Heart left ventricle (tissue), 16 donors: ENCODE measurements at regions not wholly inside any gene's neighbourhood (a gene's known extent, or its start where the extent isn't known, plus 50 kb on each side); places are given as distances from the start of the nearest gene placed in this dataset.

Source experiments
- ATAC-seq, 4 donors: fragments of 200-7000 bp; cut with Tn5 transposase; one replicate each; pipeline ENCODE4 v1.9.1; 2020 to 2022; ENCODE audit warnings: moderate library complexity in 4 of 4, mild to moderate bottlenecking in 3 of 4, moderate number of reproducible peaks in 1 of 4
- DNase-seq, 5 donors: peaks; one replicate each; pipeline ENCODE4 v3.0.0-alpha.2; 2020
- H3K27ac ChIP-seq, 12 donors: fragments of 200-600 bp; sonication (generic) in 4 of 12; one replicate each; pipeline versions ENCODE4 v1.5.0 to v1.8.0; 2016 to 2022; ENCODE audit warnings: mild to moderate bottlenecking in 2 of 12
- H3K27me3 ChIP-seq, 9 donors: fragments of 200-600 bp; sonication (generic) in 2 of 9; one replicate each; pipeline versions ENCODE4 v1.5.1 to v1.8.0; 2016 to 2022; ENCODE audit warnings: mild to moderate bottlenecking in 3 of 9
- H3K36me3 ChIP-seq, 9 donors: fragments of 200-600 bp; sonication (generic) in 2 of 9; one replicate each; pipeline versions ENCODE4 v1.5.0 to v1.8.0; 2018 to 2022; ENCODE audit warnings: mild to moderate bottlenecking in 2 of 9
- H3K4me1 ChIP-seq, 12 donors: fragments of 200-600 bp; sonication (generic) in 4 of 12; one replicate each; pipeline versions ENCODE4 v1.5.0 to v1.8.0; 2016 to 2022; ENCODE audit warnings: mild to moderate bottlenecking in 3 of 12
- H3K4me3 ChIP-seq, 12 donors: fragments of 200-600 bp; sonication (generic) in 4 of 12; one replicate each; pipeline versions ENCODE4 v1.5.0 to v1.8.0; 2017 to 2022; ENCODE audit warnings: mild to moderate bottlenecking in 9 of 12, moderate library complexity in 4 of 12
- H3K9me3 ChIP-seq, 12 donors: fragments of 200-600 bp; sonication (generic) in 4 of 12; one replicate each; pipeline versions ENCODE4 v1.5.0 to v1.8.0; 2016 to 2022; ENCODE audit warnings: mild to moderate bottlenecking in 1 of 12
- CTCF ChIP-seq, 12 donors: fragments of 200-600 bp; sonication (generic) in 4 of 12; IDR thresholded peaks; one replicate each; pipeline versions ENCODE4 v1.5.0 to v1.8.0; 2018 to 2022; ENCODE audit warnings: antibody characterized with exemption in 12 of 12, mild to moderate bottlenecking in 5 of 12
- POLR2A ChIP-seq, 2 donors: fragments of 450-650 bp; IDR thresholded peaks; one replicate each; pipeline ENCODE4 v1.6.1; 2017; ENCODE audit warnings: antibody characterized with exemption in 2 of 2, mild to moderate bottlenecking in 2 of 2, moderate library complexity in 2 of 2
- WGBS, 4 donors: extraction: QIAGEN DNeasy Blood & Tissue Kit in 2 of 4; methylation state at CpG; one replicate each; pipeline versions ENCODE4 v1.1.5 to v1.1.7; 2013 to 2018; 5-methylcytosine and 5-hydroxymethylcytosine counted together
- intact Hi-C, 10 donors: fragments of 100-400 bp; cut with DNase I; formaldehyde crosslinking; loops; one replicate each; pipeline versions ENCODE4 v1.11.1 to v1.14.2; 2022
- donor health status: ischemic (EF 13 %, LVEDD 7.1; RV severe dilation, severe dysfunction).
- donor health status: healthy with polysubstance abuse.
- donor health status: DM: no; HTN: yes; CAD: no.
- donor health status: DM: no; HTN: no; CAD: no.
- donor health status: ischemic (EF 25% LVEDD 6.9; RV normal size, moderate dysfunction).
- donor health status: ischemic (EF 25% LVEDD 5.7; RV mildly dilated, moderate dysfunction).
- donor health status: healthy.
- donor health status: DM: yes; HTN: yes; CAD: no.
- donor health status: ischemic (EF 35%, LVEDD 5.7; RV mildly dilated, moderate dysfunction).
- donor health status: nonischemic (EF 11% LVEDD 7.7; RV severe dilation, severe dysfunction).
- donor health status: DM: yes; HTN: yes; CAD: no.
- donor health status: PGD.
- donor health status: ischemic (EF 29% LVEDD 5.4; RV normal size, mild dysfunction).
- donor health status: nonischemic (EF 23%, LVEDD 6.1; RV moderate dilation, normal function).

- no peaks in the 10 kb centered on the region for H3K36me3 ChIP-seq
- H3K4me3 ChIP-seq, result no peak overlapping the region
- no peaks in the 10 kb centered on the region for H3K27me3 ChIP-seq
- intact Hi-C loops, result no loop called here
- H3K4me1 ChIP-seq, result no peaks in the 10 kb centered on the region
- TF ChIP-seq CTCF (IDR thresholded peaks at IDR 0.05) (no peak), POLR2A (IDR thresholded peaks at IDR 0.05) (no peak)
- H3K27ac ChIP-seq, result no peak overlapping the region
- no peak for DNase-seq
- no peak for ATAC-seq
- H3K9me3 ChIP-seq, result no peaks in the 10 kb centered on the region
These were observed 54.1 kb upstream of the UNC5B start for GRCh38 chr10:71158251-71158650.

- TF ChIP-seq CTCF (IDR thresholded peaks at IDR 0.05) (no peak), POLR2A (IDR thresholded peaks at IDR 0.05) (no peak)
- Histone ChIP-seq H3K4me1 (no peaks in the 10 kb centered on the region), H3K4me3 (no peak overlapping the region), H3K9me3 (no peaks in the 10 kb centered on the region), H3K36me3 (no peaks in the 10 kb centered on the region), H3K27ac (no peak overlapping the region), H3K27me3 (no peaks in the 10 kb centered on the region)
- intact Hi-C loops, result no loop called here
- 65 to 79% (median 68%) methylated on average over 2 of the region's 2 CpGs for WGBS, 4 donors
- no peak for ATAC-seq
- DNase-seq, result no peak
These were observed 53.5 kb upstream of the UNC5B start for GRCh38 chr10:71158902-71159301.

- Histone ChIP-seq H3K9me3 (no peaks in the 10 kb centered on the region), H3K4me3 (no peak overlapping the region), H3K4me1 (no peaks in the 10 kb centered on the region), H3K27me3 (peaks cover 0 to 3% (median 0%) of the 10 kb centered on the region in 9 donors), H3K36me3 (no peaks in the 10 kb centered on the region), H3K27ac (no peak overlapping the region)
- WGBS, 4 donors, result 91 to 93% (median 92%) methylated on average over 5 of the region's 5 CpGs
- TF ChIP-seq POLR2A (IDR thresholded peaks at IDR 0.05), result no peak
- no peak for TF ChIP-seq CTCF (IDR thresholded peaks at IDR 0.05)
- ATAC-seq (no peak), DNase-seq (no peak)
- intact Hi-C loops, result no loop called here
These were observed 52.5 kb upstream of the UNC5B start for GRCh38 chr10:71159892-71160291.

- Histone ChIP-seq H3K4me1 (no peaks in the 10 kb centered on the region), H3K4me3 (no peak overlapping the region), H3K27ac (no peak overlapping the region), H3K9me3 (no peaks in the 10 kb centered on the region), H3K27me3 (peaks cover 0 to 3% (median 0%) of the 10 kb centered on the region in 9 donors), H3K36me3 (no peaks in the 10 kb centered on the region)
- 78 to 81% (median 80%) methylated on average over 4 of the region's 4 CpGs for WGBS, 4 donors
- DNase-seq (no peak), ATAC-seq (no peak)
- intact Hi-C loops, result no loop called here
- TF ChIP-seq POLR2A (IDR thresholded peaks at IDR 0.05), result no peak
- TF ChIP-seq CTCF (IDR thresholded peaks at IDR 0.05), result no peak
These were observed 50.9 kb upstream of the UNC5B start for GRCh38 chr10:71161425-71161824.
